ENCODE measurements at regions not wholly inside any gene's neighbourhood (a gene's known extent, or its start where the extent isn't known, plus 50 kb on each side); places are given as distances from the start of the nearest gene placed in this dataset.

DNA sequence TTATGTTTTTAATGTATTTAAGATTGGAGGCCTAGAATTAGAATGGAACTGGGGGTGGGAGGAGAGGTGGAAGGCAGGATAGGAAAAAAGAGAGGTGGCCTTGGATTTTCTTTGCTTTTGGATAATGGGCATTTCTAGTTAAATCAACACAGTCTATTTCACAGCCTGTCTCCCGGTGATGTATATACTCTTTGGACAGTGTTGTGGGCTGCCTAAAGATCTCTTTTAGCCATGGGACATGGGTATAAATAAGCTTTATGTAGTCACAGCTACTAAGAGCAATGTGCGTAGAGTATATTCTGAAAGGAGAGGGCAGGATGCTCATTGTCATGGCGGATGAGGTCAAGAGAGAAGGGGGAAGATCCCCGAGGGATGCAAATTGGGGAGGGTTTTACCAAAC lies 1084.4 kb upstream of the RBFOX1 start:
- DNase-seq, result no peak

DNA sequence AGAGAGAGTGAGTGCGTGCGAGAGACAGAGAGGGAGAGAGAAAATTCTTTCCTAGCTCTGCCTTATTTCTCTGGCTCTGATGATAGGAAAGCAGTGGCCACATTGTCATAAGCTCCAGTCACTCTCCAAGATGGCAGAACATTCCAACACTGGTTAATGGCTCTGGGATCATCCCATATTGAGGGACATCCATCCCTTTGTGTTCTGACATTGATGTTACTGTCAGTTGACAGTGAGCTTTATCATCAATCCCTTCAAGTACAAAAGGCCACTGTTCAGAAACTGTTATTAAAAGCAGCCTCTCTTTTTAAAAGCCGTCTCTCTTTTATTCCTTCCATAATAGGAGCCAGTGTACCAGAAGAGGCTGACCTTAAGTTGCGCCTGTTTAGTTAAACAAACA lies 1084.9 kb upstream of the RBFOX1 start:
- no peak for DNase-seq

DNA sequence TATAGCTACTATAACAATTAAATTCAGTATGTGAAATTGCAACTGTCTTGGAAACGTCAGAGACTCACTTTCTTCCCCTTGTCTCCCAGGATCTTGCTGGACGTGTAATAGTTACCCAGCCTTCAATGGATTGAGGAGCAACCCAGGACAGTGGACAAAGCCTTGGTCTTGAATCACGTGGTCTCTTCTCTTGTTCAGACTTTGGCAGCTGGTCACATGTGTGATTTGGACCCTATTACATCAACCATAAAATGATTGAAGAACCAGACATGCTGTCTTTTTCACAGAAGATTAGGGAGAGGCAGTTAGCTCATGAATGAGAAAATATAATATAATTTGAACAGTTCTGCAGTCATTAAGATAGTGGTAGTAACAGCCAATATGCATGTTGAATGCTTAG lies 1085.5 kb upstream of the RBFOX1 start:
- no peak for DNase-seq

DNA sequence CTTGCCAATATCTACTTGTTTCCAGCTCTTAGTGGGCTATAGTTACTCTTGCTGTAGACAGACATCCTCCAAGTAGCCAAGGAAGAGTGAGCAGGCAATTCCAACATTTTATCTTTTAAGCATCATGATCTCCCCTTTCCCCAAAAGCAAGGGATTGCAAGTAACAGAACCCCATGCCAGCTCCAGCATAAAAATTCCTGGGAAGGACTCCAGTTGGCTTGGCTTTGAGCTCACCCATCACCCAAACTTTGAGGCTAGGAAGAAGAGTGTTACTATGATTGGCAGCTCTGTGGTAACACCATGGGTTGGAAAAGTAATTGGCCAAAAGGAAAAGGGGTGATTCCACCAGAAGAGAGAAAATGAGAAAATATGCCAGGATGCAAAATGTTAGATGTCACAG lies 1086.4 kb upstream of the RBFOX1 start:
- DNase-seq, result no peak

DNA sequence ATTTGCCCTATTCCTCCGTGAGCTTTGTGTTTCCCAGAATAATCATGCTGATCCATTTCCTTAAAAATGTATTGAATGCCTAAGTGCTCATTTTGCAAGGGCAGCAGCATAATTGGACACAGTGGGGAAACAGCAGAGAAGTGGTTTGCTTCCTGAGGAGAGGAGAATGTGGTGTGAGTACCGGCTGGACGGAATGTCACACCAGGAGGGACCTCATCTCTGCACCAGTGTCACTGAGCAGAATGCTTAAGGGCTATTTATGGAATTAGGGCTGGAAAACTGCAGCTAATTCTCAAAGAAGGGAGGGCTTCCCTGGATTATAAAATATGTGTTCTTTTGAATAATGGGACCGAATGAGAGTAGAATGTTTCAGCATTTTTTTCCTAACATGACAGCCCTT lies 1100.6 kb upstream of the RBFOX1 start:
- DNase-seq, result no peak

DNA sequence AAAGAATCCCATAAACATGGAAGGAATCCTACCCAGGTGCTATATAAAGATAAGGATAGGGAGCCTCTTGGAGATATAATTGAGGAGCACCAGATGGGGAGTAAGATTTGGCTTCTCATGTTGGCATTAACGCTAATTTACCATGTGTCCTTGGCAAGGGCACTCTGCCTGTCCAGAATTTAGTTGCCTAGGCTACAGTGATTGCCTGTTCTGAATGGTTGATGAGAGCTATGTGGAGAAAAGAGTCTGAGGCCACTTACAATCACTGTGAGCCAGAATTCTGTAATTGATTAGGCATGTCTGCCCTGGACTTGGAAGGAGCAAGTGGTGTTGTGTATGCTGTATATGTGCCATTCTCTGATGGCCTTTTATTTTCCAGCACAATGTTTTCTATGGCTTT lies 1101.2 kb upstream of the RBFOX1 start:
- DNase-seq, result no peak

DNA sequence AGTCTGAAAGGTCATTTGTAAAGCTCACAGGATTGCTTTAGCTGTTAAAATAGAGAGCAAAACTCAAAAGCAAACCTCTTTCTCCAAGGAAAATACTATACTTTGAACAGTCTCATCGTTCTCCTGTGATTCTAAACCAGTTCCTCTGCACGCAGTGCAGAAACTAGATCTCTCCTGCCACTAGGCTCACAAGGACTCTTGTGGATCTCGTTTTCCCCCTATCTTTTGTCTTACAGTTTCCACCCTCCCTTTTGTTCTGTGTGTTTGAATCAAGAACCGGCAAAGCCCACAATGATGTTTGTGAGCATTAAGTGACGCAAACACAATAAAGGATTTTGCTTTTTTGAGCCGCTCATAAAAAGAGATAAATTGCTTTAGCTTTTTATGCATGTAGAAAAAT lies 1103.5 kb upstream of the RBFOX1 start:
- no peak for DNase-seq

DNA sequence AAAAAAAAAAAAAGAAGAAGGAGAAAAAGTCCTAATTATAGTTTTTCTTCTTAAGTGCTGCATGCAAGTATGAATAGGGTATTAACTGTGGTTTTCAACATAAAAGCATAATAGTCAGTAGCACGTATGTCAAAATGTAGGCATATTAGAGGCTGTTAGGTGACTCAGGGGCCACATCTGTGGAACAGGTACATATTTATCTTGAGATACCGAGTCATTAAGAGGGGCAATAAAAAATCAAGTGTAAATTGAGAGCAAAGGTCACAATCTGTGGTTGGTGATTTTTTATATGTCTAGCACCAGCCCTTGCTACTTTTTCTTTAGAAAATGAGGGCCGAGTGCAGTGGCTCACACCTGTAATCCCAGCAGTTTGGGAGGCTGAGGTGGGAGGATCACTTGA lies 1113.8 kb upstream of the RBFOX1 start:
- no peak for DNase-seq

DNA sequence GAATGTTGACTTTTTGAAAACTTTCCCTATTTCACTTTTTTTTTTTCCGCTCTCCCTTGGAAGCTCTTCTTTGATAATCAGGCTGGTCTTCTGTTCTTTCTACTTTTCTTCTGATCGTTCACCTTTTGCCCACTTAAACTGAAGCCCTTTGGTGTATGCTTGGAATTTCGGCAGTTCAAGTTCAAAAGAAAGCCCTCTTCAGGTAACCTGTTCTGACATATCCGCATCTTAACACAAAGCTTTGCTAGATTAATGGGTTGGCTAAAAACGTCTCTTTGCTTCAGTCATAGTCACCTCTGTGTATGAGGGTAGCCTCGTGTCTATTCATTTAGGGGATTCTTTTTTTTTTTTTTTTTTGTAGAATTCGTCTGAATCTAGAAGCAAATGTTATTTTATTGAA lies 1115.8 kb upstream of the RBFOX1 start:
- no peak for DNase-seq

DNA sequence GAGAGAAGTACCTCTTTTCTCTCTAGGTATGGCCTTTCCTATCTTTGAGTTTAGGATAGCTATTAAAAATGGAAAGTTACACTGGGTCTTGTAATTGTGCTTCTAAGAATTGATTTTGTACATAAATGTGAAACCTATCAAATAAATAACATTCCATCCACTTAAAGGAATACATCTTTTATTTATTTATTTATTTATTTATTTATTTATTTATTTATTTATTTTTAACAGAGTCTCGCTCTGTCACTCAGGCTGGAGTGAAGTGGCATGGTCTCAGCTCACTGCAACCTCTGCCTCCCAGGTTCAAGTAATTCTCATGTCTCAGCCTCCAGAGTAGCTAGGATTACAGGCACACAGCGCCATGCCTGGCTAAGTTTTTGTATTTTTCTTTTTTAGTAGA lies 1114.0 kb upstream of the EEF2KMT start:
- no peak for DNase-seq

DNA sequence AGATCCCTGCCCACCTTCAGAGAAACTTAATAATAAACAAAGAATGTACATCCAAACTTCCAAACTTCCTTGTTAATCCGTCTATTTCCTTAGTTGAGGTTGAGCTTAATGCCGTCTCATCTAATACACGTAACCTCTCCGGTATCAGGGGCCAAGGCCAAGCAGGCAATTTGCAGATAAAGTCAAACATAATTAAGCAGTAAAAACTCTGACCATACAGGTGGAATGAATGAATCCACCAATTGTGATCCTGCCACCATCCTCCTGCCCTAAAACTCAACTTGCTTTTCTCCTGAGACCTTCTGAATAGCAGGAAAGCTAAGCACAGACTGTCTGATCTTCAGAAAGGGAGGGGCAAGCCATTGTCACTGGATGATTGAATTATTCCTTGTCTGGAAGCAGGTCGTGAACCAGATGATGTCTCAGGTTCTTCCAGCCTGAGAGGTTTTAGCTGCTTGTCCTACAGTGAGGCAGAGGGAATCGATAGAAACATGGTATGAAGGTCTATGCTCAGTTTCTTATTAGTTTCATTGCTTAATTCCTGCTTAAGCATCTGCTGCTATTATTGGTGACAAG lies 1111.8 kb upstream of the EEF2KMT start:
- DNase-seq, result no peak

DNA sequence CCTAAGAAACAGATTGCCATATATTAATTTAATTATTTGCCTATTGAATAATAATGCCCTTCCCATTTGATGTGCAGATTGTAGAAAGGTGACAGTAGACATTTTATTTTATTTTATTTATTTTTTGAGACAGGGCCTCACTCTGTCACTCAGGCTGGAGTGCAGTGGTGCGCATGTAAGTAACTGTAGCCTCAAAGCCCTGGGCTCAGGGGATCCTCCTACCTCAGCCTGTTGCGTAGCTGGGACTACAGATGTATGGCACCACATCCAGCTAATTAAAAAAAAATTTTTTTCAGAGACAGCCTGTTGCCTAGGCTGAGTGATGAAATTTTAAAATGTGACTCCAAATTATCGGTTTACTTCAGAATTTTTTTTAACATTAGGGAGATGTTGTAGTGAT lies 1110.0 kb upstream of the EEF2KMT start:
- DNase-seq, result no peak

DNA sequence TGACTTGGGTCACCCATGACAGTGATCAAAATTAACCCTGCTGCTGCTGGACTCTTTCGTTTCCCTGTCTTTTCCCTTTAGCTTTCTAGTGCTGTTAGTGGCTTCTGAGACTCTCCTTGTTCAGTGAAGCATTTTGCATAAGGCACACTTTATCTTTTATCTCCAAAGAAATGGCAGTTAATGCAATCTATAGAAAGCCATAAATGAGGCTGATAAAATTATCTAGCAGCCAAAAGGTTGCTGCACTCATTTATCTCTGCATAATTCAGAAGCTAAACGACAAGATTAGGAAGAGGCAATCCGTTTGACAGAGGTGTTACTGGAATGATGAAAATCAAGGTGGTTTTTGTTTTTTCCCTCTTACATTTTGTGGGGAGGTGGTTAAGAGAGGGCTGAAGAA lies 1109.5 kb upstream of the EEF2KMT start:
- DNase-seq, result no peak

DNA sequence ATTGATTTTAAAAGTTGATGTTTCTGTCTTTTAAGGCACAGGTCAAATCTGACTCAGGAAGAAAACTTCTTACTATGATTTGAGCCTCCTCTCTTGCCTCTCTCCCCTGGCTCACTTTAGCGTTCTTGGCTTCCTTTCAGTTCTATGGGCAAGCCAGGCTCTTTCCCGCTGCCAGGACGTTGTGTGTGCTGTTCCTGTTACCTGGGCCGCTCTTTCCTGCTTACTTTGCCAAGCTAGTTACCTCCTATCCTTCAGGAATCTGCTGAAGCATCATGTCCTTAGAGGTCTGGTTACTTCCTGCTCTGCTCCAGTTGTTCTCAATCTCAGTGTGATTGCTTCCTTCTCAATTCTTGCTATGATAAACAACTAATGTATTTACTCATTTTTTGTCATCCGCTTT lies 1108.5 kb upstream of the EEF2KMT start:
- DNase-seq, result no peak

DNA sequence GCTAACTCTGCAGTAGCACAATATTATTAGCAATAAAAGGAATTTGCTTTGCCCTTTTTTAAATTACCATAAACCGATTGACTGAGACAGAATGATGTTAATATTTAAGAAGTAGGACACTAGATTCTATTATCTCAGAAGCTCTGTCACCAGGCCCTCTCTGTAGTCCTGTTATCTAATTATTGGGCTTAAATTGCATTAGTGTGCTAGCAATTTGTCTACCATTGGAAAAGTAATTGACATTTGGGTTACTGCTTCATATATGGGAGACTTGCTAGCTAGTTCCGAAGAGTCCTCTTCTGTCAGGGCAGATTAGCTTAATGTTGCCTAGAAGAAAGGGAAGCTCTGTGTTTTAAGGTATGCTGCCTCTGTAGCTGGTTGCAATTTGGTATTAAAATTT lies 1107.3 kb upstream of the EEF2KMT start:
- DNase-seq, result no peak

DNA sequence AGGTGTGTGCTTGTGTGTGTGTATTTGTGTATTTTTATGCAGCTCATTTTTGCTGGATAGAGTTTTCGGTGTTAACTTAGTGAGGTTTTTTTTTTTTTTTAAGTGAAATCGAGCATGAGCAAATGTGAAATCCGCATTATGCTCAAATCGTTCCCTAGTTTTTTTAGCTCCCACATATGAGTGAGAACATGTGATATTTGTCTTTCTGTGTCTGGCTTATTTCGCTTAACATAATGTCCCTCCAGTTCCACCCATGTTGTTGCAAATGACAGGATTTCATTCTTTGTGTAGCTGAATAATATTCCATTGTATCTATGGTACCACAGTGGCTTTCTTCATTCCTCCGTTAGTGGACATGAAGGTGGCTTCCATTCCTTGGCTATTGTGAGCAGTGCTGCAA lies 1103.3 kb upstream of the EEF2KMT start:
- DNase-seq, result no peak

DNA sequence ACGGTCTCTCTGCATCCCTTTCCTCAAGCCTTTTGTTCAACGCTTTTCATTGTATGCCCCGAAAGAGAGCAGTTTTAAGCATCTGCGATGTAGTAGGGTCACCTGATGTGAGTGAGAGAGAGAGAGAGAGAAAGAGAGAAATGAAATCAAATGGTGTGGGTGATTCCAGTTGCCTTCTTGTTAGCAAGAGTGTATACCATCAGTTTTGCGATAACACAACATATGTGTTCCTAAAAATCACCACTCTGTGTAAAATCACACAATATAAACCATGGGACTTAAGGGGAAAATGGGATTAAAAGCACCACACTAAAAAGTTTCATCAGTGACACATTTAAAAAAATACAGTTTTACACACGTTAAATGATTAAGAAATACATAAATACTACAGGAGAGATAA lies 1102.7 kb upstream of the EEF2KMT start:
- DNase-seq, result no peak

DNA sequence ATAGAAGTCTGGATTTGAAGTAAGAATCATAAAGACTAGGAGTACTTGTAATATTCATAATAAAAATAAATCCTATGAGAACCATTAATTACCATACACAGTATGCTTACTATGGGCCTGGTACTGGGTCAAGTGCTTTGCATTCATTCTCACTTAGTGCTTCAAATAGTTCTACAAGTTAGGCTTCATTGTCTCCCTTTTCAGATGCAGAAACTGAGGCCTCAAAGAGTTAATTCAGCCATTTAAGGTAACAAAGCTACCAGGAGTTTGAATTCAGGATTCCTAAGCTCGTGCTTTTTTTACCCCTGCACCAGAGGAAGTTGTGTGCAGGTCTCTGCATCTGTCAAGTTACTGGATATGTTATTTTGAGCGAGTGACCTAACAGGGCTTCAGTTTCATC lies 1098.4 kb upstream of the EEF2KMT start:
- no peak for DNase-seq

DNA sequence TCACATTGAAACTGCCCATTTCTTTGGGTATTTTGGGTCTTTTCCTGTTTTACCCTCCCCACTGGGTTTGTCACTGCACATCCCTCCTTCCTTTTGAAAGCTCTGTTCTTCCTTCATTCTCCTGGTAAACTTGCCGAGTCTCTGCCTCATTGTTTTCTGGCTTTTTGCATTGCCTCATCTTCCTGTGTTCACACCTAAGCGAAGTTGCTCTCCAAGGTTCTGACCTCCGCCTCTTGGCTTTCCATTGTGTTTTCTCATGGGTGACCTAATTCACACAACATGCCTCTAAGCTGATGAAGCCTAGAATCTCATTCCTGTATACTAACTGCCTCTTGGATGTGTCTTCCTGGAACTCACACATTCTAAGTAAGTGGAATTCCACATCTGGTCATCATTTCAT lies 1096.1 kb upstream of the EEF2KMT start:
- no peak for DNase-seq

DNA sequence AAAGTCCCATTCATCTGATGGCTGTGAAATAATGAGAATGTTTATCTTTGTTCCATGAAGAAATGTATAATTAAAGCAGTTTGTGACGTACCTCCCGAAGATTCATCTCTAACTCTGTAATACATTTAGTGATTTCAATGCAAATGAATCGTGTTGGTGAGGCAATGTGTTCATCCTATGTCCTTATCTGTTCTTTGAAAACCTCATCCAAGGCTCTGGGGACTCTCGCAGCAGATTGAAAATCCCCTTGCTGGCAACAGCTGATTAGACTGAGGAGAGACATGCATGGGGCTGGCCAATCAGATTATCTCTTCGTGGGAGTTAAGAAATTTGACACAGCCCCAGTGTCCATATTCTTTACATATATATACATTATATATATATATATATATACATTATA lies 1095.4 kb upstream of the EEF2KMT start:
- no peak for DNase-seq

DNA sequence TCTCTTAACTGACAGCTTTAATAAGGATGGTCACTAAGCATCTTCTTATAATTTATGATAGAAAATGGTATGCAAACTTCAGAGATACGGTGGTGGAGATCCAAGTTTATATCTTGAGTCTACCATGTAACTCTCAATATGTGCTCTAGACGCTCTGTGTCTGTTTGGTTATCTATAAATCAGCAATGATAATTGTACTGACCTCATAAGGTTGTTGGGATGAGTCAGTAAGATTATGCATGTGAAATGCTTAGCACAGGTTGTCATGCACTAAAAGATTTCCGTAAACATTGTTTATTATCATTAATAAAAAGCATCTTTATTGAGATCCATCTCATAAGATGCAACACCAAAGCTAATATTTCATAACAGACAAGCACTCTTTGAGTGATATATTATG lies 1094.9 kb upstream of the EEF2KMT start:
- no peak for DNase-seq

DNA sequence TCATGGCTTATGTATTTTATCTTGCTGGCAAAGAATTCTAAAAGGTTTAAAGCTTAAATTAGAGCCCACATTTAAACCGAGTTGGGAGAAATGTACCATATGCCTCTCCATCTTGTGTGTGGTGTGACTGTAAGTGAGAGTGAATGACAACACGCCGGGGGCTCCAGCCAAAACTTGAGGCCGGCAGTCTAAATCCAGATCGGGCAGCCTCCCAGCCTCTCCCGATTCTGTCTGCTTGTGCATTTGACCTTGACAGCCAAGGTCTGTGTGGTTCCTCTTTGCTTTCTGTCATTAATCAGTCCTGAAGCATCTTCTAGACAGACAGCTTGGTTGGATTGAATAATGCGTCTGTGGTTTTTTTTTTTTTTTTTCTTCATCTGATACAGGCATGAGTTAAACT lies 1093.2 kb upstream of the EEF2KMT start:
- no peak for DNase-seq

DNA sequence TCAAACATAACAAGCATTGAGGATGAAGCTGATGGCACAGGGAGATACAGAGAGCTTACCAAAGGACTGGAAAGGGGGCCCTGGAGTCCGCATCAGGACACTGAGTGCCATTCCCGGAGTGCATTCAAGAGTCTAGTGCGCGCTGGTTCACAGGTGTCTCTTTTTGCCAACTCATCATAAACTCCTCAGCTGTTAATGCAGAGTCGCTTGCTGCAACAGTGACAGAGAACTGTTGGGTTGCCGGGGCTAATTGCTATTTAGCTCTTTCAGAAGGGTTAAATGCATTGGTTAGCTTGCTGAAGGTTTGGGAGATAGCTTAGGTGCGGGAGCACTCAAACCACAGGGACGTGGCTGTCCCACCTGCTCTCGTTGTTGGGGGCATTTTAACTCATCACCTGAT lies 1091.6 kb upstream of the EEF2KMT start:
- no peak for DNase-seq

DNA sequence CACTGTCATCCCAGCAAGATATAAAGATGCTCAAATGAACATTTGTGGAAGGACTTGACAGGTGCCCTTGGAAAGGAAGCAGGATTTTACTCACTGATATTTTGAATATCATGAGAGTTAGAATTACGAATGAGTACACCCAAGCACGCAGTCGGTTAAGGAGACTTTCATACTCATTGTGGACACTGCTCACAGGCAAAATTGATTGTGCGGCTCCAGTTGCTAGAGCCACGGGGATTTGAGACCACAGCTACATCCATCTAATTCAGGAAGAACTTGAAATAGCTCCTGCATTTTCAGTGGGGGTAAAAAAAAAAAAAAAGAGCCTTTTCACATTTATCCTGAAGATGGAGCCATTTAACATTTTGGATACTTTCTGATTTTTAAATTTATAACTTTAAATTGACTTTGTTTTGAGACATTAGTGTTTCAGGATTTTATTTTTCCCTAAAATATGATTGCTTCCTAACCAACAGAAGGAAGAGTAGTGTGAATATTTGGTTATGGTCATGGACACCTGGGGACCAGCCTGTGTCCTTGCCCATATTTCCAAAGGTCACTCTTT lies 1080.1 kb upstream of the EEF2KMT start:
- DNase-seq, result no peak

DNA sequence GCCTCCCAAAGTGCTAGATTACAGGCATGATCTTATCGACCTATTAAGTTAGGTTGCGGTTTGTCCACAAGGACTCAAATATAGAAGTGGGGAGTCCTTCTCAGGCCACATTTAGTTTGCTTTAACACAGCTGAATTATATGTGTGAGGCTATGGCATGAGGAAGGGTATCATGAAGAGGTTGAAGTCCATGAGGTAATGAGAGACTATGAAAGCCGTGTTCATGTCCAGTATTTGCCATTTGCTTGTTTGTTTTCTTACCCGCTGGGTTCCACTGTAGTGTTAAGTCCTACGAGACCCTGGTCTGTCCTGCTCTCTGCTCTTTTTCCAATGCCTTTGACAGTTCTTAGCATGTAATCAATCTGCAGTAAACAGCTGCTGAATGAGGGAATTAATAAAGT lies 1072.4 kb upstream of the EEF2KMT start:
- DNase-seq, result no peak
